ENCODE measurements at regions not wholly inside any gene's neighbourhood (a gene's known extent, or its start where the extent isn't known, plus 50 kb on each side); places are given as distances from the start of the nearest gene placed in this dataset.
"Not testable (repeated sequence)": the region's sequence is repeated elsewhere in the genome, so short reads cannot be mapped to it uniquely, and the experiment has no call there.

DNA sequence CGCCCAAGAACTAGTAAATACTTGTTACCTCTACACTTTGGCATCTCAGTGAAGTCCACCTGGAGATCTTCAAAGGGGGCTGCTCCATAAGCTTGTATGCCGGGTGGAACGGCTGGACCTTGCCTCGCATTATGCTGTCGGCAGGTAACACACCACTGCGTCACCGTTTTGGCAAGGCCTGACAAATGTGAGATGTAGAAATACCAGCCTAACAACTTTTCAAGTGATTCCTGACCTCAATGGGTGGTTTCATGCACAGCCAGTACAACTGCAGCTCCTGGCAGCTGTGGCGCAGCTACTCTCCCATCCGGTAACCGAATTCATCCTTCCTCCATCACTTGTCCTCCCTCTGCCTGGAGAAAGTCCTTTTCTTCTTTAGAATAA lies 127.7 kb upstream of the CCZ1B start:
- TF ChIP-seq, protein P1, sequence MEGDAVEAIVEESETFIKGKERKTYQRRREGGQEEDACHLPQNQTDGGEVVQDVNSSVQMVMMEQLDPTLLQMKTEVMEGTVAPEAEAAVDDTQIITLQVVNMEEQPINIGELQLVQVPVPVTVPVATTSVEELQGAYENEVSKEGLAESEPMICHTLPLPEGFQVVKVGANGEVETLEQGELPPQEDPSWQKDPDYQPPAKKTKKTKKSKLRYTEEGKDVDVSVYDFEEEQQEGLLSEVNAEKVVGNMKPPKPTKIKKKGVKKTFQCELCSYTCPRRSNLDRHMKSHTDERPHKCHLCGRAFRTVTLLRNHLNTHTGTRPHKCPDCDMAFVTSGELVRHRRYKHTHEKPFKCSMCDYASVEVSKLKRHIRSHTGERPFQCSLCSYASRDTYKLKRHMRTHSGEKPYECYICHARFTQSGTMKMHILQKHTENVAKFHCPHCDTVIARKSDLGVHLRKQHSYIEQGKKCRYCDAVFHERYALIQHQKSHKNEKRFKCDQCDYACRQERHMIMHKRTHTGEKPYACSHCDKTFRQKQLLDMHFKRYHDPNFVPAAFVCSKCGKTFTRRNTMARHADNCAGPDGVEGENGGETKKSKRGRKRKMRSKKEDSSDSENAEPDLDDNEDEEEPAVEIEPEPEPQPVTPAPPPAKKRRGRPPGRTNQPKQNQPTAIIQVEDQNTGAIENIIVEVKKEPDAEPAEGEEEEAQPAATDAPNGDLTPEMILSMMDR (IDR thresholded peaks at IDR 0.05 in 8 of 11, conservative IDR thresholded peaks at IDR 0.05 in 3 of 11) = not testable (repeated sequence)
- TF ChIP-seq POLR2A, POLR2AphosphoS5 (IDR thresholded peaks at IDR 0.05): not testable (repeated sequence)
